ENCODE measurements at regions not wholly inside any gene's neighbourhood (a gene's known extent, or its start where the extent isn't known, plus 50 kb on each side); places are given as distances from the start of the nearest gene placed in this dataset.

DNA sequence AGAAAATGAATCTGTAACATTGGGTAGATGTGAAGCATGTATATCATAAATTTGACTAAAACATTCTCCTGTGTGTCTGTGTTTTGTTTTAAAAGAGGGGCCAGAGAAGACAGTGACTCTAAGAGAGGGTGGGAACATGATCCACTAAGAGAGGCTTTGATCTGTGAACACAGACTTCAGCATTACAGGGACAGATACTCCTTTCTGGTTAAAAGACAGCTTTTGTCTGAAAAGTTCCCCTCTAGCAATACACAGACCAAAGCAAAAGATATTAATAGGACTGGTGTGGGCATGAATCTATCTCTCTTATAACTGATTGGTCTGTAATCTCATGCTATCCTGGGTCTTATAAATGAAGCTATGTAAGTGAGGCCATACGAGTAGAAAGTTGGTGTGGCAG is 150.9 kb downstream of the NUDT12 start:
- TF ChIP-seq CTCF (IDR thresholded peaks at IDR 0.05) (no peak), POLR2AphosphoS5 (IDR thresholded peaks at IDR 0.05) (no peak), POLR2A (IDR thresholded peaks at IDR 0.05) (no peak)

Measured in prostate gland (tissue), 2 donors.